Breast epithelium (tissue), 3 donors: ENCODE measurements at regions not wholly inside any gene's neighbourhood (a gene's known extent, or its start where the extent isn't known, plus 50 kb on each side); places are given as distances from the start of the nearest gene placed in this dataset.

ENCODE experiments used
- CTCF ChIP-seq, 3 donors: fragments of 450-650 bp; IDR thresholded peaks; one replicate each; pipeline ENCODE4 v1.5.1; 2016 to 2017; ENCODE audit warnings: antibody characterized with exemption in 3 of 3, mild to moderate bottlenecking in 3 of 3, moderate library complexity in 3 of 3
- POLR2A ChIP-seq: fragments of 450-650 bp; IDR thresholded peaks from one replicate; pipeline ENCODE4 v1.6.1; 2016; ENCODE audit warnings: antibody characterized with exemption, mild to moderate bottlenecking, moderate library complexity

- TF ChIP-seq POLR2A (no peak), CTCF (IDR thresholded peaks at IDR 0.05) (no peak)
Observed at GRCh38 chr1:187619175-187619574, 790.4 kb downstream of the PLA2G4A start.
